ENCODE measurements at regions not wholly inside any gene's neighbourhood (a gene's known extent, or its start where the extent isn't known, plus 50 kb on each side); places are given as distances from the start of the nearest gene placed in this dataset.

DNA sequence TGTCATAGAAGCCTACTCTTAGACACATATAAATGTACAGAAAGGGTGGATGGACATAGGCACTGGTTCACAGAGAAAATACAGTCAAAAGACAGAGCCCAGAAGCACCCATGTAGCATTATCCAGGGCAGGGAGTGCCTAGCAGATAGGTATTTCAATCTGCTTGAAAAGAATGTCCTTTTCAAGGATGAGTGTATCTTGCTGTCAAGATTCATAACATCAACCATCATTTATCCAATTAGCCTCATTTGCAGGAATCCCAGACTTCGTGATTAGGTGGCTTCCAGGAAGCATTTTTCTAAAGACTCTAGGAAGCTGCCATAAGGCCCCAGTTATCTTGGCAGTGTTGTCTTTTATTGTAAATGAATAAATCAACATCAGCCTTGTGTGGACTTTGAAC is 55.6 kb downstream of the SCN11A start:
- WGBS (ENCODE audit: low lambda C conversion rate), result 0% methylated on average over 1 of the region's 1 CpG
- BruUV-seq (replicated peaks), result no TSS peak

DNA sequence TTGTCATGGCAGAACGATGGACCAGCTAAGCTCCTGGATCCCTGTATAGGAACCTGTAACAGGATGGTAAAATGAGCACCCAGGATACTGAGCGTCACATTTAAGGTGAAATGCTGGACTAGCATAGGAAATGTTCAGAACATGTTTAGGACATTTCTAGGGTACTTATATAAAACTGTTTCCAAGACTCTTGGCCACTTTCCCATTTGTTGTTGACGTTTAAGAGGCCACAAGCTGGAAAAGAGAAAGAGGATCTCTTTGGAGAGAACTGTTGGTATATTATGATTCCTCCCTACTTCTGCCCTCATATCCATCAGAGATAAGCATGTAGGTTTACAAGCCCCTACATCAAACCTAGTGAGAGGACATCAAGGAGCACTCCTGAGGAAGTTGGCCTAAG is 57.5 kb downstream of the SCN11A start:
- POLR2A ChIA-PET, result no interaction called here

More for the DNA sequence above, 55.6 kb downstream of the SCN11A start:
- in situ Hi-C loops (cut with HindIII; ENCODE audit: extremely low pct_ligation_motif_present, low pct_unique_long_range_greater_than_20kb) (no loop called here), intact Hi-C loops (cut with micrococcal nuclease; ENCODE audit: unreplicated experiment) (no loop called here)
- FAIRE-seq (no peak), ATAC-seq (no peak), DNase-seq (ENCODE audit: low spot score) (no peak)
- Histone ChIP-seq H4K20me1 (ENCODE audit: insufficient read depth, low read length) (no peaks in the 10 kb centered on the region), H3K27me3 (ENCODE audit: control insufficient read depth in 1 of 2, insufficient read depth in 2 of 2, low read length in 2 of 2) (peaks cover 0 to 10% of the 10 kb centered on the region in 2 experiments; a peak in 4 of 5 replicates), H3K79me2 (ENCODE audit: insufficient read depth, low read length) (no peaks in the 10 kb centered on the region), H3K4me2 (ENCODE audit: low read depth, low read length) (no peak overlapping the region), H3K9ac (ENCODE audit: insufficient read depth, low read depth, low read length) (no peak overlapping the region), H3K27ac (ENCODE audit: extremely low read length, insufficient read depth, low read length) (no peak overlapping the region), H2AFZ (ENCODE audit: low read length) (no peak overlapping the region), H3K9me3 (ENCODE audit: low read length) (no peaks in the 10 kb centered on the region), H3K4me3 (replicated peaks in 1 of 3; ENCODE audit: insufficient read depth in 1 of 3, low read depth in 2 of 3, low read length in 3 of 3) (no peak overlapping the region), H3K4me1 (ENCODE audit: insufficient read depth, low read length) (no peaks in the 10 kb centered on the region), H3K36me3 (replicated peaks in 1 of 2; ENCODE audit: control insufficient read depth in 1 of 2, insufficient read depth in 2 of 2, low read length in 2 of 2) (no peaks in the 10 kb centered on the region)
- TF ChIP-seq, protein P1, sequence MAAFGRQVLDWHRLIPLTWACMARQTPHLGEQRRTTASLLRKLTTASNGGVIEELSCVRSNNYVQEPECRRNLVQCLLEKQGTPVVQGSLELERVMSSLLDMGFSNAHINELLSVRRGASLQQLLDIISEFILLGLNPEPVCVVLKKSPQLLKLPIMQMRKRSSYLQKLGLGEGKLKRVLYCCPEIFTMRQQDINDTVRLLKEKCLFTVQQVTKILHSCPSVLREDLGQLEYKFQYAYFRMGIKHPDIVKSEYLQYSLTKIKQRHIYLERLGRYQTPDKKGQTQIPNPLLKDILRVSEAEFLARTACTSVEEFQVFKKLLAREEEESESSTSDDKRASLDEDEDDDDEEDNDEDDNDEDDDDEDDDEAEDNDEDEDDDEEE (CRISPR knock-in tag; IDR thresholded peaks at IDR 0.05), result no peak
- TF ChIP-seq, protein P2, sequence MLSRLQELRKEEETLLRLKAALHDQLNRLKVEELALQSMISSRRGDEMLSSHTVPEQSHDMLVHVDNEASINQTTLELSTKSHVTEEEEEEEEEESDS (CRISPR knock-in tag; IDR thresholded peaks at IDR 0.05; ENCODE audit: borderline replicate concordance), result no peak
- POLR2A ChIA-PET, result no interaction called here
- CTCF ChIA-PET (ENCODE audit: low intra/inter-chr PET ratio, low total read pairs), result no interaction called here

More for the DNA sequence above, 57.5 kb downstream of the SCN11A start:
- H4K20me1 ChIP-seq (ENCODE audit: insufficient read depth, low read length), result no peaks in the 10 kb centered on the region
- peaks cover 0 to 22% of the 10 kb centered on the region in 2 experiments; a peak in 4 of 5 replicates for H3K27me3 ChIP-seq (ENCODE audit: control insufficient read depth in 1 of 2, insufficient read depth in 2 of 2, low read length in 2 of 2)
- H3K4me3 ChIP-seq (replicated peaks in 1 of 3; ENCODE audit: insufficient read depth in 1 of 3, low read depth in 2 of 3, low read length in 3 of 3), result no peak overlapping the region
- BruUV-seq (replicated peaks), result no TSS peak
- CTCF ChIA-PET (ENCODE audit: low intra/inter-chr PET ratio, low total read pairs), result no interaction called here
- no peaks in the 10 kb centered on the region for H3K9me3 ChIP-seq (ENCODE audit: low read length)
- FAIRE-seq, result no peak
- H3K9ac ChIP-seq (ENCODE audit: insufficient read depth, low read depth, low read length), result no peak overlapping the region
- no peaks in the 10 kb centered on the region for H3K4me1 ChIP-seq (ENCODE audit: insufficient read depth, low read length)
- intact Hi-C loops (cut with micrococcal nuclease; ENCODE audit: unreplicated experiment) (no loop called here), in situ Hi-C loops (cut with HindIII; ENCODE audit: extremely low pct_ligation_motif_present, low pct_unique_long_range_greater_than_20kb) (no loop called here)
- H3K79me2 ChIP-seq (ENCODE audit: insufficient read depth, low read length), result no peaks in the 10 kb centered on the region
- TF ChIP-seq RXRA (CRISPR knock-in tag; IDR thresholded peaks at IDR 0.05), result no peak
- no peak for TF ChIP-seq SMAD3 (CRISPR knock-in tag; IDR thresholded peaks at IDR 0.05)
- no peak for TF ChIP-seq IRF2 (CRISPR knock-in tag; IDR thresholded peaks at IDR 0.05)
- H3K27ac ChIP-seq (ENCODE audit: extremely low read length, insufficient read depth, low read length), result no peak overlapping the region
- H3K4me2 ChIP-seq (ENCODE audit: low read depth, low read length), result no peak overlapping the region
- no peak overlapping the region for H2AFZ ChIP-seq (ENCODE audit: low read length)
- WGBS (ENCODE audit: low lambda C conversion rate), result 0% methylated on average over 3 of the region's 3 CpGs
- ATAC-seq, result no peak
- no peaks in the 10 kb centered on the region for H3K36me3 ChIP-seq (replicated peaks in 1 of 2; ENCODE audit: control insufficient read depth in 1 of 2, insufficient read depth in 2 of 2, low read length in 2 of 2)
- no peak for DNase-seq (ENCODE audit: low spot score)
